Astrocyte (in vitro differentiated cells and primary cell): ENCODE measurements at regions not wholly inside any gene's neighbourhood (a gene's known extent, or its start where the extent isn't known, plus 50 kb on each side); places are given as distances from the start of the nearest gene placed in this dataset.

Source experiments
- EZH2 ChIP-seq: IDR thresholded peaks from 2 replicates; pipeline ENCODE4 v1.6.1; 2012; ENCODE audit warnings: mild to moderate bottlenecking, low read length, inconsistent platforms; ENCODE audit not compliant: insufficient read depth
- TF ChIP-seq, protein P1 (sequence below): IDR thresholded peaks from 2 replicates; pipeline ENCODE4 v1.5.1; 2011; ENCODE audit warnings: low read depth, mild to moderate bottlenecking, inconsistent platforms, low read length, moderate library complexity; ENCODE audit not compliant: insufficient read depth

DNA sequence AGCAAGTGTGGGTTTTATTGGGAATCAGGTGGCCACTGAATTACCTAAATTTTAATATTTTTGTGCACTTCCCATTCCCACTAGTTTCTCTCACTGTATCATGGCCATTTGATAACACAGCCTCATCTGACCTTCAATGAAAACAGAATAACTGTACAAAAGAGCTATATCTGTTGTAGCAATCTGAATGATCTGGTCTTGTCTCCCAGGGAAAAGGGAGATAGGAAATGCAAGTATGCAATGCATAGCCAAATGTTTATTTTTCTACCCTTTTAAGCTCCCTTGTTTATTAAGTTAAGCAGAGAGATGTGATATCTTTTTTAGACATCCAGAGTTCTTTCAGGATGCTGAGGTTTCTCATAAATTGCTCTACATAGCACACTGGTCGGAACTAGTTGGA lies 288.3 kb upstream of the CLINT1 start:
- TF ChIP-seq EZH2, result no peak
- TF ChIP-seq, protein P1, sequence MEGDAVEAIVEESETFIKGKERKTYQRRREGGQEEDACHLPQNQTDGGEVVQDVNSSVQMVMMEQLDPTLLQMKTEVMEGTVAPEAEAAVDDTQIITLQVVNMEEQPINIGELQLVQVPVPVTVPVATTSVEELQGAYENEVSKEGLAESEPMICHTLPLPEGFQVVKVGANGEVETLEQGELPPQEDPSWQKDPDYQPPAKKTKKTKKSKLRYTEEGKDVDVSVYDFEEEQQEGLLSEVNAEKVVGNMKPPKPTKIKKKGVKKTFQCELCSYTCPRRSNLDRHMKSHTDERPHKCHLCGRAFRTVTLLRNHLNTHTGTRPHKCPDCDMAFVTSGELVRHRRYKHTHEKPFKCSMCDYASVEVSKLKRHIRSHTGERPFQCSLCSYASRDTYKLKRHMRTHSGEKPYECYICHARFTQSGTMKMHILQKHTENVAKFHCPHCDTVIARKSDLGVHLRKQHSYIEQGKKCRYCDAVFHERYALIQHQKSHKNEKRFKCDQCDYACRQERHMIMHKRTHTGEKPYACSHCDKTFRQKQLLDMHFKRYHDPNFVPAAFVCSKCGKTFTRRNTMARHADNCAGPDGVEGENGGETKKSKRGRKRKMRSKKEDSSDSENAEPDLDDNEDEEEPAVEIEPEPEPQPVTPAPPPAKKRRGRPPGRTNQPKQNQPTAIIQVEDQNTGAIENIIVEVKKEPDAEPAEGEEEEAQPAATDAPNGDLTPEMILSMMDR, result no peak
